Pulmonary artery endothelial cell (primary cell): ENCODE measurements at regions not wholly inside any gene's neighbourhood (a gene's known extent, or its start where the extent isn't known, plus 50 kb on each side); places are given as distances from the start of the nearest gene placed in this dataset.

Experiments
- DNase-seq: peaks from one replicate; pipeline ENCODE4 v3.0.0-alpha.2; 2011; ENCODE audit warnings: low read depth, low spot score

DNA sequence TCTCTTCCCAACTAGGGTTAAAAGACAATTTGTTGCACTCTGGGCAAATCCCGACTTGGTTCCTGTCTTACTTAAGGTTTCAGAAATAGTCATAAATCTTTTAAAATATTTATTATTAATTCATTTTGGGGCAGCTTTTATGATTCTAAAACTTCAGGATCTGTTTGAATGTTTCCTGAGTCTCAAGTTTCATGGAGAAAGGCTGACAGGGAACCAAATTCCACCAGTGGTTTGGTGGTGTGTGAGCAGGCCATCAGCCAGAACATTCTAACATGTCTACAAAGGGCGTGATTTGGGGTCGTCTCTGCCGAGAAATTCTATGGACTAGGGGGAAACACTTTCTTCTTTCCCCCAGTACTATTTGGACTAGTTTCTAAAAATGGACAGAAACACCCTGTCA is 366.4 kb downstream of the ZNF521 start:
- DNase-seq: no peak

DNA sequence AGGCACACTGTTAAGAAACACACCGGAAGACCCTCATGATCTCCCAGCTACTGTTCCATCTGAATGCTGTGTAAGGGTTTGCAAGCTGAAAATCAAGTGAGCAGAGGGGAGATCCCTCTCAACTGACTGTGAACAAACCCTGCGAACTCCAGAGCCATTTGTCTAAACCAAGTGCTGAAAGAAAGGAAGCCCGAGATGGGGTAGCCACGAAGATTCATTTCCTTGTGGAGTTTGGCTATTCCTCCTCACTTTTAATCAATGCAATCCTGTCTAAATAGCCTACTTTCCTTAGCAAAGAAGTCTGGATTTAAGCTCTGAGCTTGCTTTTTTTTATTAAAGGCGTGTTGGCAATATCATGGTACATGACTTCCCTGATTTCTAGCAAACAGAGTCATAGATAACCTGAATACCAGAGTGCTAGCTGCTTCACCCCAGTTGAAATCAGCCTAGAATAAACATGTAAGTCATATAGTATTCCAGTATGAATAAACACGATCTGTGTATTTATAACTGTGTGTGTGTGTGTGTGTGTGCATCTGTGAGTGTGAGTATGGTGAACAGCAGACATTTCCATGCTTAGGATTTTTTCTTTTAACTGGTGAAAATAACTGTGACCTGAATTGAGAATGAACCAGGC is 365.2 kb downstream of the ZNF521 start:
- no peak for DNase-seq

DNA sequence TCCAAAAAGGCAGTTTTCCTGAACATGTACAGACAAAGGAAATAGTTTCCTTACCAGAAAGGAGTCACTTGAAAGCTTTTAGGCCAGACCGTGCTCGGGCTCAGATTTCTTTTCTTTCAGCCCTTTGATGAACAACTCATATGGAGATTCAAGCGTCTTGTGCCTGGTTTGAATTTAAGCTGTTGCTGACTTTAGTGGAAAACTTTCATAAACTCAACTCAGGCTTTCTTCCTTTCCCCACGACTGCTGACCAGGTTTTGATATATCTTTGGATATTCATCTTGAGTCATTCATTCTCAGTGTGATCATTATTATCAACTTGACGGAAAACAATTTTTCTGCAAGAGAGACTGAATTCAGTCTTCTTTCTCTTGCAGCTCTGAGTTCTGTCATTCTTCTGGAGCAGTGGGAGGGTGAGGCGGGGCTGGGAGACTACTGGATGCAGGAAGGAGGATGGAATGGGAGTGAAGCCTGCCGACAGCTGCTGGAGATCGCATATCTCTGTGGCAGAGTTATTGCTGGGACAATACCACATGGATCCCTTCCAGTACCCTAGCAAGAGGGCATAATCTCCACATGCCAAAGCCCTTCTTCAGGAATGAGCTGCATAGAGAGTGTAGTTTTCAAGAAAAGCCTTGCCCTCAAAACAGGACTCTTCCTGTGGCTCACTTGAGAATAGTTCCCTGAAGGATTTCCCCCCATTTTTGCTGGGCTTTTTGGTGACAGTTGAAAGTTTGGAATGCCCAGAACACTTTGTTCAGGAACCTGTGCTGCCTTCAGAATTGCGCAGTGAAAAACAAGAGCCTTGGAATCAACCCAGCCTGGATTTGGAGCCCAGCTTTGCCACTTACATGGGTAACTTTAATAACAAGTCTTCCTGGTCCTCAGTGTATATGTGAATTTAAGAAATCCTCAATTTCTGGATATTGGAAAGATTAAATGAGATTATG is 364.4 kb downstream of the ZNF521 start:
- DNase-seq: no peak

DNA sequence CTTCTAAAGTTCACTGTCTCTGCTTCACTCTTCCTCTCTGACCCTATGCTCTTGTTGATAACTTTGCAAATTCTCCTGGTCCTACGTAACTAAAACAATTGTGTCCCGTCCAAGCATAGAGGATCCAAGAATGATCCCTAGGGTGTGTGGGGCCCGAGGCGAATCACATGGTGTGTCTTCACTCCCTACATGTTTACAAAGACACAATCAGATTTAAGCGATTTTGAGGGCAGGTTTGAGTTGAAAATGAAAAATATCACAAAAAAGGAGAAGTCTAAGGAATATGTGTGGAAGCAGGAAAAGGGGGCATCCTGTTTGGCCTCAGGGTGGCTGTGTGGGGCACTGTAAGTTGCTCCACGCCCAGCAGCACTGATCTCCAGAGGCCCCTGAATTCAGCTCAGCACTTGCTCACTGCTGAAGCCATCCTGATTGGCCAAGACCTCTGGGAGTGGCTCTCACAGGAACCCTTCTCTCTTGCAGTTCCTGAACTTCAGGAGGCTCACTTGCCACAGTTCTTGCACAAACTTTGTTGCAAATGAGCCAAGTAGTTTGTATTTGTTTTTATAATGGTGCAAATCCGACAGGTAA is 363.6 kb downstream of the ZNF521 start:
- no peak for DNase-seq

DNA sequence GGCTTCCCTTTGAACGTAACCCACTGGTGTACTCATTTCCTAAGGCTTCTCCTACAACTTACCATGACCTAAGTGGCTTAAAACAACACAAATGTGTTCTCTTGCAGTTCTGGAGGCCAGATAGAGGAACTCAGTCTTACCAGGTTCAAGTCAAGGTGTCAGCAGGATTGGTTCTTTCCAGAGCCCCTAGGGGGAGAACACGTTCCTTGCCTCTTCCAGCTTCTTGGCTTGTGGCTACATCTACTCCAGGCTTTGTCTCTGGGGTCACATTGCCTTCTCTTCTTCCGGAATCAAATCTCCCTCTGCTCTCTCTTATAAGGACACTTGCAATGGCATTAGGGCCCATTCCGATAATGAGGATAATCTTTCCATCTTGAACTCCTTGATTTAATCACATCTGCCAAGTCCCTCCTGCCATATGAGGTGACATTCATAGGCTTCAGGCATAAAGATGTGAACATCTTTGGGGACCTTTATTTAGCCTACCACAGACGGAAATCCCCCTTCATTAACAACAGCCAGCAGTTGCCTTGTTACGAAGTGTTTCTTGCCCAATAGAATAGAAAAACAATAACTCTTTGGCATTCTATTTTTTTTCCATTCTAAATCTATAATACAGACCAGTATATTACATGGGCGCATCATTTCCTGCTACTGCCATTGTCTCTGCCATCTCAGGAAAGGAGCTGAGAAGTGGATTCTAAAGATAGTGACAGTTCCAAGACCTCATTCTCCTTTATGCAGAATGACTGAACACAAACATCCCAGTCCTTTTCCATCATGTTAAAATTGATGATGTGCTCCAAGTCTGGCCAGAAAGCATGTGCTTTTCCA is 362.0 kb downstream of the ZNF521 start:
- DNase-seq: peak; percentile 20

DNA sequence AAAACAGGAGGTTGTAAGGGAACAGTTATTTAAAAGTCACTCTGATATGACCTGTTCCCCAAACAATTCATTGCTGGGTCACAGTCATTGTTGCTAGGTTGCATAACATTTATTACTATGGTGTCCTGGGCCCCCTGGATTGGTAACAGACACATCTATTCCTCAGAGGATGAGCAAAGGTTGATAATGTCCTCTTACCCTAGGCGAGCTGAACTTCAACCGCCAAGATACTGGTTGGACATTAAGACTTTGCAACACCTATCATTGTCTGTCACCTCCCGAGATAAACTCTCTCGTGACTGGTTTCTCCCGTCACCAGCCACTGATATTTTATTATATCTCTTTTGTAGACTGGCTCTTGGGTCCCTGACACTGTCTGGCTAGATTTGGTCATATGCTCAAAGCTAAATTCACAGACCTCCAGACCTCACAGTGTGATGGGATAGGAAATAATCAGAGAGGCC is 361.3 kb downstream of the ZNF521 start:
- DNase-seq: no peak

DNA sequence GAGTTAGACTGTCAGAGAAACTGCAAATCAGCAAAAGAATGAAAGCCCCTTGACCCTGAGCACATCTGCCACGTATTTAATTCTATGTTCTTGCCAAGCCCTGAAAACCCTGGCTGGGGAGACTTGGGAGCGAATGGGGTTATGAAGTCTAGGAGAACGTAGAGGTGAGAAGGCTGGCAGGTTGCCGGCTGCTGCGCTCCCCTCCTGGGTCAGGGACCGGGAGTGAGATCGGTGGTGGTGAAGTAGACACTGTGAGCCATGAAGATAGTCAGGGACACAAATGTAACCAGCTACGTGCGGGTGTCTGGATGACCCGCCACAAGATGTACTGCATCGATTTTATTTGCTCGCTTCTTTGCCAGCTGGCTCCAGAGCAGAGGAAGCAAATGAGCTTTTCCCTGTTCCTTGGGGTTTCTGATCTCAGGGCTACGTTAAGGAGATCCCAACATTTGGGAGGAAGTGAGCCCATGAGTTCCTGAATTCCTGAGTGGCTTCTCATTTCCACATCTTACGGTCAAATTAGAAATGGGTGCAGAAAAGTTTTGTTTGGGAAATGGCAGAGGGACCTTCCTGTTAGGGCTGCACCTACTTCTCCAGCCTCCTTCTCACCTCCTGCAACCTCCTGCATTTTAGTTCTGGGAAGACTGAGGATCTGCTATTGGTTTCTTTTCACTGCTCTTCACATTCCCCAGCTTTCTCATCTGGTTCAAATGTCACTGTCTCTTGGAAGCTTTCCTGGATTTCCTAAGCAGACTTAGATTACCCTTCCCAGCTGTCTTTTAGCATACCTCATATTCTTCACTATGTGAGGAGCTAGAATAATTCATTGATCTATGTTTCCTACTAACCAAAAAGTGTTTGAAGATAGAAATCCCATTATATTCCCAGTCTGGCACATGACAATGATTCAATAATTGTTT is 360.6 kb downstream of the ZNF521 start:
- DNase-seq: no peak

DNA sequence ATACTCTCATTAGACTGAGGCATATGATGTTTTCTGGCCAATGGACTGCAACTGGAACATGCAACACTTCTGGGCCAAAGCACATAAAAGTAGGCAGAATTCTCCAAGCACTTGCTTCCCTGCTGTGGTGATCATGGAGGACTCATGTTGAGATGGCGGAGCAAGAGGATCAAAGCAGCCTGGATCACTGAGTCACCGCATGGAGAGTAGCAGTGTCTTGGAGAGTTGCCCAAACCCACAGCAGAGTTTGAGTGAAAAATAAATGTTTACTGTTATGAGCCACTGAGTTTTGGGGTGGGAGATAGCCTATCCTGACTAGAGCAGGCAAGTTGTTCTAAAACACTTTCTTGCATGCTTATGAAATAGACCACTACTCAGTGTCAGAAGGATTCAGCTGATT is 359.5 kb downstream of the ZNF521 start:
- no peak for DNase-seq

DNA sequence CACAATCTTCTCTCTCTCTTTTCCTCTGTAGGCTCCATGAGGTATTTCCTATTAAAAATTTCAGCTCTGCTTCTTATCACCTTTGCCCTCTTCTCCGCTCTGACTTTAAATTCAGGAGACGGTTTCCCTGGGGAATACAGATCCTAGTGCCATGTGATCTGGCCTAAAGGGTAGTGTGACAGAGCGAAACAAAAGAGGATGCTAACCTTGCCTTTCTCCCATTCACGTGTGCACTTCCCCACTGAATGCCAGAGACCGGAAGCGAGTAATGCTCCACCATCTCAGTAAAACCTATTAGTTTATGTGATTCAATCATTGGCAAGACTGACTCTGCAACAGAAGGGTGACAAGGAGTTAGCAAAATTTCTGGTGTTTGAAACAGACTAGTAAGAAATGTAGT is 358.3 kb downstream of the ZNF521 start:
- no peak for DNase-seq

DNA sequence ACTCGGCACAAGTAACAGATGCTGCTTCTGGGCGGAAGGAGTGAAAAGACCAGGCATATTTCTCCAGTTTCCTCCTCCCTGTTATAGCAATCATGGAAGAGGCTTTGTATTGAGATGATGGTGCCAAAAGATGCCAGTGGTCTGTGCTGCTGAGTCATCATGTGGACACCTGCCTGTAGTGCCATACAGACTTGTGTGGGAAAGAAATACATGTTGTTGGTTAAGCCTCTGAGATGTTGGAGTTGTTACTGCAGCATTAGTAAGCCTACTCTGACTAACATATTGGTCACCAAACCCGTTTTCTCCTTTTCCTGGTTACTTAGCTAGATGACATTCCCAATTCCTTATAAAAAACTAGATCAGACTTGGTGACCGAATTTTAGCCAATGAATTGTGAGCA is 356.9 kb downstream of the ZNF521 start:
- DNase-seq: no peak

DNA sequence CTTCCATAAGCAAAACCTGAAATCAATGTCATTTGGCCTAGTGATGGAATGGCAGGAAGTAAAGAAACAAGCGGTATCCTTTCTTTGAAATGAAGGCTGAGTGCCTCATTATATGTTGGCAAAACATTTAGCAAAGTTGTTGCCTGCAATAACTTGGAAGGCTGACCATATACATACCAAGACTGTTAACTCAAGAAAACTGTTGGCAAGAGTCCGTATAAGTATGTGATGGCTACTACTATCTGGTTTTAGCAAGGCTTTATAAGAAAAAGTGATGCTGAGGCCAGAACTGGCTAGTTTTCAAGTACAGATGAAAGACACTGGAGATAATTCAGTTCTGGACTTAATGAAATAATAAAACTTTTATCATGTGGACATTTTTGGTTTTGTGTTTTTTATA is 356.2 kb downstream of the ZNF521 start:
- no peak for DNase-seq

DNA sequence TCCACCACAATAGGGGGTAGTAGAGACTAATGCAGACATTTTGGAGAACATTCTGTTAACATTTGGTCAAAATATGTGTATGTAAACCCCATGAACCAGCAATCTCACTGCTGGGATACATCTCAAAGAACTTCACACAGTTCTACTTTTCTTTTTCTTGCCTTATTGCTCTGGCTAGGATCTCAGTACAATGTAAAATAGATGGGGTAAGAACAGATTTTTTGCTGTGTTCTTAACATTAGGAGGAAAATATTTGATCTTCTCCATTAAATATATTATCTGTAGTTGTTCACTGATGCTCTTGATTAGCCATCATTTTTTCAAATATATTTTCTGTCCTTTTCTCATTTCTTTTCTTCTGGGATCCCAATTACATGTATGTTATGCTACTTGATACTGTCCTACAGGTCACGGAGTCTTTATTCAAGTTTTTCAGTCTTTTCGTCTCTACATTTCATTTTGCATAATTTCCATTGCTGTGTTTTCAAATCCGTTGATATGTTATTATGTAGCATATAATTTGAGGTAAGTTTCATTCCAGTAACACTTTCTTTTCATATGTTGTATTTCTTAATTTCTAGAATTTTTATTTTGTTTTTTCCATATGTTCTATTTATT is 352.2 kb downstream of the ZNF521 start:
- DNase-seq: no peak

DNA sequence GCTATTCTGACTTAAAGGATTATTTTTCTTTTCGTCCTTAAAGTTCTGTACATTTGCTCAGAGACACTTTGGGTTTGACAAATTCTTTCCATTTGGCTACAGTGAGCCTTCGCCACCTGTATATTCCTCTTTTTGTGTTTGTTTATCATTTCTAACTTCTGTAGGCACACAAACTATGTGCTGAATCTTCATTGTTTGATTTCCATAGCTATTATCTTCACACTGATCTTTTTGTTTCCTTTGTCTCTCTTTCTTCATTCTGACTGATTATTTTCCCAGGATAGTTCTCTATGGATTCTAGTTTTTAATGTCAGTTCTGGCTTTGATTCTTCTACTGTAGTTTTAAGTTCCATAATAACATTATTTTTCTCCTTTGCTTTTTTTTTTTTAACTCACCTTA is 350.2 kb downstream of the ZNF521 start:
- DNase-seq: no peak

DNA sequence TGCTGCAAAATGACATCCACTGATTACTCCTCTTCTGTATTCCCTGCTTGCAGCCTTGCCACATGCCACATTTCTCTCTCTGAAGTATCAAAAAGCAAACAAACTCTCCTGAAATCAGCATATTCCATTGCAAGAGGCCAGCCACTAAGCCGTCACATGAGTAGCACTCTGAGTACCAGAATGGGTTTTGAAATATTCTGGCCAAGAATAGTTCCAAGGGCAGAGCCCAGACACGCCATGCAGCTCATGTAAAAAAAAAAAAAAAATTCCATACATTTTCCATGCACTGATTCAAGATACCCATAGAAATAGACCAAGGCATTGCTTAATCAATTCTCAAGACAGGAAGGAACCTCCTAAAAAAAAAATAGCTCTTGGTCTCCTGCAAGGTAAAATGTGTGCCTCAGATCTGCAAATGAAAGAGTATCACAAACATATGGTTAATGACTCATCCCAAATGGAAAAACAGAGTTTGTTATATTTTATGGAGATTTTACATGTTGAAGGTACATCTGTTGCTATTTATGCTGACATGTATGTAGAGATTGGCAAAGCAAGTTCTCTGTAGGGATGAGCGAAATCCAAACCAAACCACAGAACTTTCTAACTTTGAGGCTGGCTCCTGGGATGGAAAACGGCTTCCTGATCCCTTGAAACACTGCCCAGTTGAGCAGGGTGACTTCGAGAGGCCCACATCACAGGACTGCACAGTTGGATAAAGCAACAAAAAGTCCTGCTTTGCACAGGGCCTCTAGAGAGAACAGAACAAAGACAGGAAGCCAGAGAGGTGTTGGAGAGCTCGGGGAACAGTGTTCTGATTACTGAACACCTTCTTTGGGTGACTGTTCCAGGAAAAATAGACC is 346.2 kb downstream of the ZNF521 start:
- no peak for DNase-seq

DNA sequence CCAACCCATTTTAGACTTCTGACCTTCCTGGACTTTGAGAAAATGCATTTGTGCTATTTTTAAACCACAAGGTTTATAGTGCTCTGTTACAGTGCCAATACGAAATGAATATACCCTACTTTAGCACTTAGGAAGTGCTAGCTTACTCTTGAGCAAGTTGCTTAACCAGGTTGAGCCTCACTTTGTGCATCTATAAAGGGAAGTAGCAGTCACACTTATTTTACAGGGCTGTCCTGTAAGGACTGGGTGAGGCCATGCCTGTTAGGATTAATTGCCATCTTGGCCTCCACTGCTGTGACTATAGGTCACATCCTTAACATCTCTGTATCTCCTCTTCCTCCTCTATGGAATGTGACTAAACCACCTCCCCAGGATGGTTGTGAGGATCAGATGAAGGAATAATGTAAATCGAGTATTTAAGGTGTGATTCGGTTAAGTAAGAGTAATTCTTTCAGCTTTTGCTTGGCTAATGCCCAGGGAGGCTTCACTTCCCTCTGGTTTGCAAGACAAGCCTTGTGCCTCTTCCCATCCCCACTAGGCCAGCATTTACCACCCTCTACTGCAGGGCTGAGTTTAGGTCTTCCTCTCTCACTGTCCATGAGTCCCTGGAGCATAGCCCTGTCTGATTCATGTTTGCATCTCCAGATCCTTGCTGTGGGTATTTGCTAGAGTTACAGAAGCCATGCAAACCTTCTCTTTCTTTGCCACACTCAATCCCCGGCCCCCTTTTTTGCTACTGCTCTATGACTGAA is 341.2 kb downstream of the ZNF521 start:
- DNase-seq: no peak
